A549 (cell line): ENCODE measurements at regions not wholly inside any gene's neighbourhood (a gene's known extent, or its start where the extent isn't known, plus 50 kb on each side); places are given as distances from the start of the nearest gene placed in this dataset.

ENCODE experiments used
- ATAC-seq, 2 experiments: fragments of 200-7000 bp in 1 of 2; fragments of >200 bp in 1 of 2; cut with Nextera tagmentation in 1 of 2; cut with Tn5 transposase in 1 of 2; 3 replicates each; pipeline versions ENCODE4 v1.8.0 to v1.9.1; 2018 to 2020; ENCODE audit warnings: mild to moderate bottlenecking in 1 of 2, moderate library complexity in 1 of 2
- CTCF ChIA-PET: fragments of 300-600 bp; sonication (Branson Sonifier 250); formaldehyde crosslinking; extraction: SDS; loops from one replicate; lab custom pipeline; 2021; ENCODE audit warnings: antibody characterized with exemption, inconsistent platforms; lab: Yijun Ruan, JAX
- POLR2A ChIA-PET: fragments of 350-600 bp; formaldehyde crosslinking; extraction: SDS; loops from one replicate; lab custom pipeline; 2021; ENCODE audit warnings: antibody characterized with exemption, inconsistent platforms; lab: Yijun Ruan, JAX
- DNase-seq, 2 experiments: peaks; one replicate each; pipeline versions ENCODE4 v3.0.0 to v3.0.0-alpha.2; 2011 to 2016; ENCODE audit warnings: low read depth in 1 of 2, low spot score in 1 of 2
- FAIRE-seq: peaks from 2 replicates; lab custom pipeline; 2011; peaks lifted over from hg19 to GRCh38; lab: Jason Lieb, UNC
- H3K27ac ChIP-seq, 2 experiments: fragments of >200 bp; sonication (Bioruptor Twin); formaldehyde crosslinking; 3 replicates each; pipeline ENCODE4 v1.5.1; 2016 to 2017
- H3K4me1 ChIP-seq: fragments of >200 bp; sonication (Bioruptor Twin); formaldehyde crosslinking; 3 replicates; pipeline ENCODE4 v1.6.1; 2016
- H3K4me2 ChIP-seq: fragments of >200 bp; sonication (Bioruptor Twin); formaldehyde crosslinking; 3 replicates; pipeline ENCODE4 v1.6.1; 2016
- H3K4me3 ChIP-seq: fragments of >200 bp; sonication (Bioruptor Twin); formaldehyde crosslinking; 3 replicates; pipeline ENCODE4 v1.5.1; 2016
- H3K9me3 ChIP-seq: fragments of >200 bp; sonication (Bioruptor Twin); formaldehyde crosslinking; 3 replicates; pipeline ENCODE4 v1.6.1; 2016
- CBX2 ChIP-seq: fragments of 200-600 bp; sonication (generic); IDR thresholded peaks from 2 replicates; pipeline ENCODE4 v1.6.1; 2016; ENCODE audit warnings: low read depth, mild to moderate bottlenecking, borderline replicate concordance
- CEBPB ChIP-seq, 2 experiments: fragments of >200 bp in 1 of 2; sonication (Bioruptor Twin) in 1 of 2; formaldehyde crosslinking in 1 of 2; IDR thresholded peaks; 2 replicates each; pipeline ENCODE4 v1.6.1; 2012 to 2016
- CHD2 ChIP-seq: fragments of 150-350 bp; IDR thresholded peaks from 2 replicates; pipeline ENCODE4 v1.6.1; 2014; ENCODE audit warnings: low read length; ENCODE audit not compliant: partially characterized antibody
- CHD4 ChIP-seq: fragments of 200-600 bp; sonication (generic); IDR thresholded peaks from 2 replicates; pipeline ENCODE4 v1.6.1; 2016; ENCODE audit warnings: antibody characterized with exemption, mild to moderate bottlenecking, borderline replicate concordance
- CTCF ChIP-seq: fragments of >200 bp; sonication (Bioruptor Twin); formaldehyde crosslinking; IDR thresholded peaks from 3 replicates; pipeline ENCODE4 v1.5.1; 2016
- E2F6 ChIP-seq: IDR thresholded peaks from 2 replicates; pipeline ENCODE4 v1.6.1; 2012; ENCODE audit warnings: low read depth, borderline replicate concordance
- EHF ChIP-seq: fragments of 250-450 bp; sonication (Bioruptor Pico); IDR thresholded peaks from 2 replicates; pipeline ENCODE4 v1.5.0; 2020; ENCODE audit warnings: mild to moderate bottlenecking
- FOSB ChIP-seq: fragments of 250-450 bp; sonication (Bioruptor Pico); IDR thresholded peaks from 2 replicates; pipeline ENCODE4 v1.5.0; 2020; ENCODE audit warnings: mild to moderate bottlenecking, moderate library complexity
- FOSL2 ChIP-seq, 2 experiments: fragments of 450-650 bp in 1 of 2; fragments of >200 bp in 1 of 2; sonication (Bioruptor Twin) in 1 of 2; formaldehyde crosslinking; IDR thresholded peaks; 2 replicates each; pipeline versions ENCODE4 v1.5.0 to v1.6.1; 2016 to 2020; ENCODE audit warnings: mild to moderate bottlenecking in 1 of 2, moderate library complexity in 1 of 2
- HEYL ChIP-seq: fragments of 250-450 bp; sonication (Bioruptor Pico); IDR thresholded peaks from 2 replicates; pipeline ENCODE4 v1.8.0; 2021; ENCODE audit warnings: mild to moderate bottlenecking, moderate library complexity
- HOXB13 ChIP-seq: fragments of 250-450 bp; sonication (Bioruptor Pico); IDR thresholded peaks from 2 replicates; pipeline ENCODE4 v1.5.0; 2020; ENCODE audit warnings: low read depth, mild to moderate bottlenecking, moderate library complexity
- KDM1A ChIP-seq: fragments of 200-600 bp; sonication (generic); IDR thresholded peaks from 2 replicates; pipeline ENCODE4 v1.6.1; 2016; ENCODE audit warnings: low read depth, mild to moderate bottlenecking
- MAFK ChIP-seq: fragments of 450-650 bp; IDR thresholded peaks from 2 replicates; pipeline ENCODE4 v1.6.1; 2014; ENCODE audit not compliant: partially characterized antibody
- MAX ChIP-seq: IDR thresholded peaks from 2 replicates; pipeline ENCODE4 v1.6.1; 2012
- MYC ChIP-seq: IDR thresholded peaks from 2 replicates; pipeline ENCODE4 v1.6.1; 2012; ENCODE audit warnings: mild to moderate bottlenecking, inconsistent platforms, low read length, improper control_type of control experiment, borderline replicate concordance
- NFE2L2 ChIP-seq: fragments of 150-350 bp; conservative IDR thresholded peaks from 2 replicates; pipeline ENCODE4 v1.6.1; 2014; ENCODE audit warnings: low read length
- NPAS2 ChIP-seq: fragments of 250-450 bp; sonication (Bioruptor Pico); IDR thresholded peaks from 2 replicates; pipeline ENCODE4 v1.8.0; 2022; ENCODE audit warnings: mild to moderate bottlenecking, moderate library complexity, borderline replicate concordance
- NR3C1 ChIP-seq: fragments of >200 bp; sonication (Bioruptor Twin); formaldehyde crosslinking; IDR thresholded peaks from 3 replicates; pipeline ENCODE4 v1.6.1; 2017
- POLR2AphosphoS2 ChIP-seq: conservative IDR thresholded peaks from 2 replicates; pipeline ENCODE4 v1.6.1; 2012; ENCODE audit warnings: low read length, improper control_type of control experiment, inconsistent platforms
- RARB ChIP-seq: fragments of 250-450 bp; sonication (Bioruptor Pico); IDR thresholded peaks from 2 replicates; pipeline ENCODE4 v1.8.0; 2021; ENCODE audit warnings: mild to moderate bottlenecking, moderate library complexity
- RCOR1 ChIP-seq: fragments of 150-350 bp; IDR thresholded peaks from 2 replicates; pipeline ENCODE4 v1.6.1; 2014; ENCODE audit warnings: antibody characterized with exemption, low read length, low read depth
- REST ChIP-seq: fragments of 200-600 bp; sonication (generic); IDR thresholded peaks from 2 replicates; pipeline ENCODE4 v1.6.1; 2016; ENCODE audit warnings: antibody characterized with exemption, mild to moderate bottlenecking, moderate library complexity
- RFX5 ChIP-seq: fragments of 450-650 bp; IDR thresholded peaks from 2 replicates; pipeline ENCODE4 v1.7.1; 2014; ENCODE audit warnings: antibody characterized with exemption, mild to moderate bottlenecking, moderate library complexity
- RNF2 ChIP-seq: fragments of 200-600 bp; sonication (generic); IDR thresholded peaks from 2 replicates; pipeline ENCODE4 v1.6.1; 2016; ENCODE audit warnings: low read depth, mild to moderate bottlenecking, antibody characterized with exemption, moderate library complexity, borderline replicate concordance
- SMC3 ChIP-seq: fragments of >200 bp; sonication (Bioruptor Twin); formaldehyde crosslinking; IDR thresholded peaks from 3 replicates; pipeline ENCODE4 v1.6.1; 2018; ENCODE audit warnings: inconsistent platforms
- SREBF2 ChIP-seq: fragments of 450-650 bp; IDR thresholded peaks from 2 replicates; pipeline ENCODE4 v1.6.1; 2014; ENCODE audit warnings: mild to moderate bottlenecking, moderate library complexity
- USF2 ChIP-seq: fragments of 450-650 bp; IDR thresholded peaks from 2 replicates; pipeline ENCODE4 v1.6.1; 2014; ENCODE audit warnings: antibody characterized with exemption
- ZFP36 ChIP-seq: fragments of 450-650 bp; IDR thresholded peaks from 2 replicates; pipeline ENCODE4 v1.6.1; 2014; ENCODE audit warnings: borderline replicate concordance; ENCODE audit not compliant: partially characterized antibody
- ZNF302 ChIP-seq: fragments of 250-450 bp; sonication (Bioruptor Pico); IDR thresholded peaks from 2 replicates; pipeline ENCODE4 v1.9.0; 2021; ENCODE audit warnings: inconsistent platforms, mild to moderate bottlenecking, moderate library complexity
- WGBS: methylation state at CpG from one replicate; pipeline ENCODE4 v1.1.6; 2017; ENCODE audit errors: missing lambda C conversion rate; 5-methylcytosine and 5-hydroxymethylcytosine counted together
- TF ChIP-seq, protein P1 (sequence below): fragments of >200 bp; sonication (Bioruptor Twin); formaldehyde crosslinking; IDR thresholded peaks from 3 replicates; pipeline ENCODE4 v1.6.1; 2016

DNA sequence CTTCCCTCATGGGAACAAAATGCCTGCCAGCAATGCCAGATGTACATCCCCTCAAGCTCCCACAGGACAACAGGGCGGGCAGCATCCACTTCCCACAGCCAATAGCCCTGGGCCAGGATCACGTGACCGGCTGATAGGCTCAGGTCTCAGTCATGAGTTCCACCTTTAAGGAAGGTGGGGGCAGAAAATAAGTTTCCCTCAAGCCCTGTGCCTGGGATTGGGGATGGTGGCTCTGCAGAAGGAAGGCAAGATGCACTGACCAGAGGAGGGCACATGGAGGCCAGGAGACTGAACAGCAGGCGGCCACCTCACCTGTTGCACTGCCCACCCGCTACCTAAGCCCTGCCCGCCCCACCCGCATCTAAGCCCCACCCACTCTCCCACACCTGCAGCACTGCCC, 149.1 kb downstream of the BMP7 start:
- FAIRE-seq (no peak), DNase-seq (no peak)
- no peak overlapping the region for H3K4me2 ChIP-seq
- CTCF ChIA-PET: interaction anchor here (1.3 kb wide), 2 partner anchors 14 to 215 kb away, joined by 3 read pairs; no protein-coding TSS in a partner anchor
- WGBS: 43% methylated on average over 4 of the region's 7 CpGs
- no peak overlapping the region for H3K4me3 ChIP-seq
- H3K9me3 ChIP-seq: no peaks in the 10 kb centered on the region
- no peak for TF ChIP-seq E2F6
- no peak for TF ChIP-seq CHD2
- TF ChIP-seq RCOR1: no peak
- TF ChIP-seq REST: no peak
- TF ChIP-seq SREBF2: no peak
- no peak for TF ChIP-seq EHF (CRISPR knock-in tag)
- no peak for TF ChIP-seq NPAS2 (CRISPR knock-in tag)
- TF ChIP-seq, protein P1, sequence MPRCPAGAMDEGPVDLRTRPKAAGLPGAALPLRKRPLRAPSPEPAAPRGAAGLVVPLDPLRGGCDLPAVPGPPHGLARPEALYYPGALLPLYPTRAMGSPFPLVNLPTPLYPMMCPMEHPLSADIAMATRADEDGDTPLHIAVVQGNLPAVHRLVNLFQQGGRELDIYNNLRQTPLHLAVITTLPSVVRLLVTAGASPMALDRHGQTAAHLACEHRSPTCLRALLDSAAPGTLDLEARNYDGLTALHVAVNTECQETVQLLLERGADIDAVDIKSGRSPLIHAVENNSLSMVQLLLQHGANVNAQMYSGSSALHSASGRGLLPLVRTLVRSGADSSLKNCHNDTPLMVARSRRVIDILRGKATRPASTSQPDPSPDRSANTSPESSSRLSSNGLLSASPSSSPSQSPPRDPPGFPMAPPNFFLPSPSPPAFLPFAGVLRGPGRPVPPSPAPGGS: no peak
- no peak for TF ChIP-seq SMC3
- TF ChIP-seq HOXB13 (CRISPR knock-in tag): no peak
- TF ChIP-seq NFE2L2: no peak
- no peak for TF ChIP-seq FOSB (CRISPR knock-in tag)
- no peak for TF ChIP-seq MYC
- TF ChIP-seq RNF2: no peak
- TF ChIP-seq MAX: no peak
- TF ChIP-seq KDM1A: no peak
- TF ChIP-seq NR3C1: no peak
- TF ChIP-seq, all 56 proteins: peak for 0
- POLR2A ChIA-PET: no interaction called here
- no peaks in the 10 kb centered on the region for H3K4me1 ChIP-seq
- no peak for ATAC-seq
- H3K27ac ChIP-seq: no peak overlapping the region

- no peak for FAIRE-seq
- no peak for ATAC-seq
- POLR2A ChIA-PET: no interaction called here
- DNase-seq: no peak
- WGBS: 56% methylated on average over 10 of the region's 21 CpGs
- Histone ChIP-seq H3K27ac (no peak overlapping the region), H3K4me2 (no peak overlapping the region), H3K9me3 (no peaks in the 10 kb centered on the region), H3K4me3 (no peak overlapping the region), H3K4me1 (no peaks in the 10 kb centered on the region)
- CTCF ChIA-PET: no interaction called here
- no peak for TF ChIP-seq CHD4
- TF ChIP-seq ZFP36: no peak
- no peak for TF ChIP-seq HEYL (CRISPR knock-in tag)
- TF ChIP-seq ZNF302 (CRISPR knock-in tag): no peak
- no peak for TF ChIP-seq RARB (CRISPR knock-in tag)
- no peak for TF ChIP-seq RFX5
- no peak for TF ChIP-seq MAFK
- TF ChIP-seq POLR2AphosphoS2: no peak
- TF ChIP-seq NPAS2 (CRISPR knock-in tag): no peak
- no peak for TF ChIP-seq SREBF2
- no peak for TF ChIP-seq USF2
- no peak for TF ChIP-seq CTCF
- no peak for TF ChIP-seq CEBPB (IDR thresholded peaks at IDR 0.05)
- TF ChIP-seq NR3C1: no peak
- TF ChIP-seq FOSL2 (IDR thresholded peaks at IDR 0.05): no peak
- no peak for TF ChIP-seq FOSL2 (CRISPR knock-in tag; IDR thresholded peaks at IDR 0.05)
- no peak for TF ChIP-seq CHD2
- TF ChIP-seq CBX2: no peak
Measured at GRCh38 chr20:57118107-57118769, 148.2 kb downstream of the BMP7 start.
